Activated T-helper 2 cell treated with anti-CD3 and anti-CD28 coated beads, Interferon-gamma antibody, Interleukin-2, Interleukin-4, amounts not matched to agents 10 μg/mL and 5 μg/mL and 100 μg/mL, durations not matched to agents 14 hours and 24 hours and 36 hours (primary cell): ENCODE measurements at regions not wholly inside any gene's neighbourhood (a gene's known extent, or its start where the extent isn't known, plus 50 kb on each side); places are given as distances from the start of the nearest gene placed in this dataset.
"Not testable (repeated sequence)": the region's sequence is repeated elsewhere in the genome, so short reads cannot be mapped to it uniquely, and the experiment has no call there.

ENCODE experiments used
- DNase-seq: peaks from one replicate; pipeline ENCODE4 v3.0.0; 2021; ENCODE audit warnings: low spot score
- H3K27ac Mint-ChIP-seq: one replicate; pipeline ENCODE4 v1.8.0; 2021; ENCODE audit warnings: mixed read lengths
- H3K27me3 Mint-ChIP-seq: one replicate; pipeline ENCODE4 v1.8.0; 2021; ENCODE audit warnings: low read depth, mixed read lengths
- H3K36me3 Mint-ChIP-seq: one replicate; pipeline ENCODE4 v1.8.0; 2021; ENCODE audit warnings: low read depth, mixed read lengths
- H3K4me1 Mint-ChIP-seq: one replicate; pipeline ENCODE4 v1.8.0; 2021; ENCODE audit warnings: low read depth, mixed read lengths
- H3K4me3 Mint-ChIP-seq: one replicate; pipeline ENCODE4 v1.8.0; 2021; ENCODE audit warnings: low read depth, mild to moderate bottlenecking, moderate library complexity, mixed read lengths
- H3K9me3 Mint-ChIP-seq: one replicate; pipeline ENCODE4 v1.8.0; 2021; ENCODE audit warnings: mixed read lengths
- intact Hi-C: fragments of 100-400 bp; cut with micrococcal nuclease; formaldehyde crosslinking; loops from one replicate; pipeline ENCODE4 v1.15.1; 2023

DNA sequence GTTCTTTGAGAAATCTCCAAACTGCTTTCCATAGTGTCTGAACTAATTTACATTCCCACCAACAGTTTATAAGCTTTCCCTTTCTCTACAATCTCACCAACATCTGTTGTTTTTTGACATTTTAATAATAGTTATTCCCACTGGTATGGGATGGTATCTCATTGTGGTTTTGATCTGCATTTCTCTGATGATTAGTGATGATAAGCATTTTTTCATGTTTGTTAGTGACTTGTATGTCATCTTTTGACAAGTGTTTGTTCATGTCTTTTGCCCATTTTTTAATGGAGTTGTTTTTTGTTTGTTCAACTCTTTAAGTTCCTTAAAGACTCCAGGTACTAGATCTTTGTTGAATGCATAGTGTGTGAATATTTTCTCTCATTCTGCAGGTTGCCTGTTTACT lies 116.6 kb upstream of the TSC22D2 start:
- intact Hi-C loops: no loop called here
- H3K36me3 Mint-ChIP-seq: no peaks in the 10 kb centered on the region
- peaks cover 44% of the 10 kb centered on the region for H3K27me3 Mint-ChIP-seq
- no peaks in the 10 kb centered on the region for H3K9me3 Mint-ChIP-seq
- DNase-seq: no peak
- no peak overlapping the region for H3K4me3 Mint-ChIP-seq
- no peak overlapping the region for H3K27ac Mint-ChIP-seq
- H3K4me1 Mint-ChIP-seq: no peaks in the 10 kb centered on the region

GRCh38 chr3:150286390-150287147 lies 121.5 kb upstream of the TSC22D2 start:
- Mint-ChIP-seq H3K4me1 (no peaks in the 10 kb centered on the region), H3K36me3 (no peaks in the 10 kb centered on the region), H3K27ac (no peak overlapping the region), H3K27me3 (peaks cover 58% of the 10 kb centered on the region), H3K9me3 (no peaks in the 10 kb centered on the region), H3K4me3 (no peak overlapping the region)
- DNase-seq: no peak
- intact Hi-C loops: loop anchor here (1.0 to 5.0 kb wide), 2 partner anchors 121 to 209 kb away; partner anchors contain the start of gene TSC22D2

GRCh38 chr3:150285601-150286000 lies 122.5 kb upstream of the TSC22D2 start:
- peaks cover 52% of the 10 kb centered on the region for H3K27me3 Mint-ChIP-seq
- DNase-seq: no peak
- H3K4me3 Mint-ChIP-seq: no peak overlapping the region
- no peaks in the 10 kb centered on the region for H3K36me3 Mint-ChIP-seq
- H3K27ac Mint-ChIP-seq: no peak overlapping the region
- no peaks in the 10 kb centered on the region for H3K4me1 Mint-ChIP-seq
- no peaks in the 10 kb centered on the region for H3K9me3 Mint-ChIP-seq
- intact Hi-C loops: loop anchor here (5.0 kb wide), 1 partner anchor 122 kb away; the partner anchor contains the start of gene TSC22D2

- no peak for DNase-seq
- no peak overlapping the region for H3K27ac Mint-ChIP-seq
- no peak overlapping the region for H3K4me3 Mint-ChIP-seq
- H3K4me1 Mint-ChIP-seq: no peaks in the 10 kb centered on the region
- H3K27me3 Mint-ChIP-seq: peaks cover 25% of the 10 kb centered on the region
- no peaks in the 10 kb centered on the region for H3K36me3 Mint-ChIP-seq
- no peaks in the 10 kb centered on the region for H3K9me3 Mint-ChIP-seq
- intact Hi-C loops: no loop called here
These were observed 129.2 kb upstream of the TSC22D2 start for GRCh38 chr3:150278843-150279381.

DNA sequence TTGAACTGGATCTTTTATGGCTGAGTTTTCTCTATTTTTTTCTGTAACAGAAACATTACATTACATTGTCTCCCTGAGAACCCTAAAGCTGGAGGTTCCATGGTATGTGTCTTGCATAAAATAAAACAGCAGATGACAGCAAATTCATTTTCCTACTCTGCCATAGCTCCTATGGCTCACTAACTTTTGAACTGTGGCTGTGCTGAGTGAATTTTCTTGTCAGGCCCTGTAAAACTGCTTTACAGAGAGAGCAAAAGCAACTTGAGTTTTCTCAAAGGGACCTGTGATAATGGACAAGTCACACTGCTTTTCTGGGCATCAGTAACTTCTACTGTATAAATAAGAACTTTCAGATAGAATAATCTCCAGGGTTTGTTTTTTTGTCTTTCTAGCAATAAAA lies 129.9 kb upstream of the TSC22D2 start:
- Mint-ChIP-seq H3K4me3 (no peak overlapping the region), H3K9me3 (no peaks in the 10 kb centered on the region), H3K27me3 (peaks cover 23% of the 10 kb centered on the region), H3K36me3 (no peaks in the 10 kb centered on the region), H3K4me1 (no peaks in the 10 kb centered on the region), H3K27ac (no peak overlapping the region)
- intact Hi-C loops: no loop called here
- no peak for DNase-seq

- Mint-ChIP-seq H3K27me3 (peaks cover 17% of the 10 kb centered on the region), H3K36me3 (no peaks in the 10 kb centered on the region), H3K27ac (no peak overlapping the region), H3K4me1 (no peaks in the 10 kb centered on the region), H3K9me3 (no peaks in the 10 kb centered on the region), H3K4me3 (no peak overlapping the region)
- DNase-seq: no peak
- intact Hi-C loops: no loop called here
These were observed 130.7 kb upstream of the TSC22D2 start for GRCh38 chr3:150277444-150277843.

DNA sequence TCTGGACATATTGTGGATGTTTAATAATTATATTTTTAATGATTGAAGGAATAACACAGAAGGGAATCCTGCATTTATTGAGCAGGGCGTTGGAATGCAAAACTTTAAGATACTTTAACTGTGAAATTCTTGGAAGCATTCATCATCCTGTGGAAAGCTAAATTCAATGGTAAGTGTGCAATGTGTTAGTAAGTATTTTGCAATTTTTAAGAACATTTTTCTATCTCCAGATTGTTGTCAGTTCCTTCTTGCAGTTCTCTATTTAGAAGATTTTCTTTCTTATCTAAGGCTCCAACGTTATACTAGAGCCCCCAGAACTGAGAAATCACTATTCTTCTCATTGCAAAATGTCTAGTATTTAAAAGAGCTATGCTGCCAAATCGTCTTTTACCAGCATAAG lies 132.2 kb upstream of the TSC22D2 start:
- intact Hi-C loops: no loop called here
- H3K4me3 Mint-ChIP-seq: no peak overlapping the region
- no peaks in the 10 kb centered on the region for H3K36me3 Mint-ChIP-seq
- H3K4me1 Mint-ChIP-seq: no peaks in the 10 kb centered on the region
- no peak overlapping the region for H3K27ac Mint-ChIP-seq
- no peaks in the 10 kb centered on the region for H3K9me3 Mint-ChIP-seq
- peaks cover 12% of the 10 kb centered on the region for H3K27me3 Mint-ChIP-seq
- DNase-seq: no peak

- intact Hi-C loops: no loop called here
- Mint-ChIP-seq H3K27ac (no peak overlapping the region), H3K27me3 (peaks cover 12% of the 10 kb centered on the region), H3K36me3 (no peaks in the 10 kb centered on the region), H3K4me1 (no peaks in the 10 kb centered on the region), H3K4me3 (no peak overlapping the region), H3K9me3 (no peaks in the 10 kb centered on the region)
- DNase-seq: no peak
These were observed 133.7 kb upstream of the TSC22D2 start for GRCh38 chr3:150274372-150274771.

- Mint-ChIP-seq H3K27me3 (peaks cover 16% of the 10 kb centered on the region), H3K36me3 (no peaks in the 10 kb centered on the region), H3K4me3 (no peak overlapping the region), H3K4me1 (no peaks in the 10 kb centered on the region), H3K9me3 (no peaks in the 10 kb centered on the region), H3K27ac (no peak overlapping the region)
- intact Hi-C loops: no loop called here
- DNase-seq: no peak
These were observed 134.7 kb upstream of the TSC22D2 start for GRCh38 chr3:150273396-150273795.

GRCh38 chr3:150271591-150271960 lies 136.5 kb upstream of the TSC22D2 start:
- H3K9me3 Mint-ChIP-seq: no peaks in the 10 kb centered on the region
- H3K27me3 Mint-ChIP-seq: peaks cover 11% of the 10 kb centered on the region
- intact Hi-C loops: no loop called here
- no peak overlapping the region for H3K27ac Mint-ChIP-seq
- no peaks in the 10 kb centered on the region for H3K4me1 Mint-ChIP-seq
- DNase-seq: no peak
- no peaks in the 10 kb centered on the region for H3K36me3 Mint-ChIP-seq
- no peak overlapping the region for H3K4me3 Mint-ChIP-seq

DNA sequence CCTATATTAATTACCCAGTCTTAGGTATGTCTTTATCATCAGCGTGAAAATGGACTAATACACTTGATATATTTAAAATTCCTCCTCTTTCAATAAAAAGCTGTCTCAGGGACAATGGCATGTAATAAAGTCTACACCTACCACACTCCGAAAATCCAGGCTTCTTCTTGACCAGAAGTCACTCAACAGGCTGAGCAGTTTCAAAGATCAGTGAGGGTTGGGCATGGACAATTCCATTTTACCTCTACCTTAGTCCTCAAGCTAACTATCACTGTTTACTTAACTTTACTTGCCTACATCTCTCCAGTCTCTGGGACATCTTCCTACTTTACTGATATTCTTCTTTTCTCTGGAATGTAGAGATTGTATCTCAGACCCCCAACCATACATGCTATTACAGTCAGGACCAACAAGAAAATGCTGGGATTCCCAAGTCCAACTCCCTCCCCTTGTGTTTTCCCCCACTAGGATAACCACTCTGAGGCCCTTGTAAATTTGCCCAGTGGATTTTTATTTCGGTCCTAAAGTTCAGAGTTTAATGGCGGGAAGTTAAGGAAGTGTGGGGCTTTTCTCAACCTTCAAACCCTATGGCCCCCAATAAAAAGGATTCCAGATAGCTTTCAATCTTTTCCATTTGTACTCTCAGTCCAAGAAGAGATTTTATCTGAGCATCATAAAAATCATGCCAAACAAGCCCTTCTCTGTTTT lies 137.1 kb upstream of the TSC22D2 start:
- H3K27me3 Mint-ChIP-seq: peaks cover 11% of the 10 kb centered on the region
- no peak for DNase-seq
- intact Hi-C loops: no loop called here
- H3K9me3 Mint-ChIP-seq: no peaks in the 10 kb centered on the region
- no peak overlapping the region for H3K4me3 Mint-ChIP-seq
- H3K27ac Mint-ChIP-seq: no peak overlapping the region
- H3K4me1 Mint-ChIP-seq: no peaks in the 10 kb centered on the region
- no peaks in the 10 kb centered on the region for H3K36me3 Mint-ChIP-seq

GRCh38 chr3:150270444-150270843 lies 137.7 kb upstream of the TSC22D2 start:
- intact Hi-C loops, H3K9me3 Mint-ChIP-seq, H3K36me3 Mint-ChIP-seq, H3K4me3 Mint-ChIP-seq, DNase-seq, H3K27ac Mint-ChIP-seq, H3K4me1 Mint-ChIP-seq: not testable (repeated sequence)
- peaks cover 14% of the 10 kb centered on the region for H3K27me3 Mint-ChIP-seq

DNA sequence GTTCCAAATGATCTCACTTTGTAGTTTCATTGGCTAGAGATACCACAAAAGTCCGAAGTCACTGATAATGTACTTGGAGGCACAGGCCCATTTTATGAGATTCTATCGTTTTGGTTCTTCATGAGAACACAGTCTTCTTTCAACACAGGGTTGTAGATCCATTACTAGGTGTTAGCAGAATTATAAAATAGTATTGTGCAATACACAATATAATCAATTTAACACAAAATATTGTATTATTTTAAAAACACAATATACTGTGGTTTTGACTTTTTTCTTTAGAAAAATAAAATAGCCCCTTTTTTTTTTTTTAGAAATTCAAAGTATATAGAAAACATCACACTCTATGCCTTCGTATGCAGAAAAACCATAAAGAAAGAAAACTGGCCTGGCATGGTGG lies 138.6 kb upstream of the TSC22D2 start:
- Mint-ChIP-seq H3K4me3 (no peak overlapping the region), H3K36me3 (no peaks in the 10 kb centered on the region), H3K4me1 (no peaks in the 10 kb centered on the region), H3K27ac (no peak overlapping the region), H3K27me3 (peaks cover 17% of the 10 kb centered on the region), H3K9me3 (no peaks in the 10 kb centered on the region)
- no peak for DNase-seq
- intact Hi-C loops: no loop called here
